ENCODE measurements at regions not wholly inside any gene's neighbourhood (a gene's known extent, or its start where the extent isn't known, plus 50 kb on each side); places are given as distances from the start of the nearest gene placed in this dataset.
"Not testable (repeated sequence)": the region's sequence is repeated elsewhere in the genome, so short reads cannot be mapped to it uniquely, and the experiment has no call there.

DNA sequence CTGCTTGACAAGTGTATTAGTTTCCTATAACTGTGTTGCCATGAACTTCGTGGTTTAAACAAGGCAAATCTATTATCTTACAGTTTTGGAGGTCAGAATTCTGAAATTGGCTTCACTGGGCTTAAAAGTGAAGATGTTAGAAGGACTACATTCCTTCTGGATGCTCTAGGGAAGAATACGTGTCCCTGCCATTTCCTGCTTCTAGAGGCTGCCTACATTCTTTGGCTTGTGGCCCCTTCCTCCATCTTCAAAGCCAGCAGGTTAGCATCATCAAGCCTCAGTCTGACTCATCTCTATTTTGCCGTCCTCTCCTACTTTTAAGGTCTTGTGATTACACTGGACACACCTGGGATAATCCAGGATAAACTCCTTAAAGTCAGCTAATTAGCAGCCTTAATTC lies 327.7 kb downstream of the SATB1 start:
- Histone ChIP-seq H3K27me3 (no peaks in the 10 kb centered on the region), H3K9ac (no peak overlapping the region), H3K4me3 (no peak overlapping the region), H3K27ac (no peak overlapping the region), H3K9me3 (peaks cover 34% of the 10 kb centered on the region), H3K4me2 (no peak overlapping the region), H4K20me1 (no peaks in the 10 kb centered on the region), H3K4me1 (no peaks in the 10 kb centered on the region), H3K36me3 (peaks cover 14% of the 10 kb centered on the region; the same call in 1 of the 2 replicates)
- TF ChIP-seq Cebpa-rat (IDR thresholded peaks at IDR 0.05): no peak

DNA sequence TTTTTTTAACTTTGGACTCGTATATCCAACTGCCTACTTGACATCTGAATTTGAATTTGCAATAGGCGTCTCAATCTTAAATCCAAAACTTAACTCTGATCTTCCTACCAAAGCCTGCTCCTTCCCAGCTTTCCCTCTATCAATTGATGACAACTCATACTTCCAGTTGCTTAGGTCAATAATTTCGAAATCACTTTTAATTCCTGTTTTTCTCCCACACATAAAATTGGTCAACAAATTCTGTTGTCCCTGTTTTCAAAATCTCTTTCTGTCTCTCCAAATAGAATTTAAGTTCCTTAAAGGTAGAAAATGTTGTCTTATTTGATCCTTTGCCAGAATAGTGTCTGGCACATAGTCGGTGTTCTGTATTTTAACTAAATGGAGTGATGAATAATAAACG lies 332.4 kb downstream of the SATB1 start:
- Histone ChIP-seq H3K4me2 (no peak overlapping the region), H3K27me3 (no peaks in the 10 kb centered on the region), H3K36me3 (peaks cover 14% of the 10 kb centered on the region), H4K20me1 (no peaks in the 10 kb centered on the region), H3K4me1 (peaks cover 13% of the 10 kb centered on the region), H3K4me3 (no peak overlapping the region), H3K9me3 (peaks cover 36% of the 10 kb centered on the region), H3K9ac (no peak overlapping the region), H3K27ac (no peak overlapping the region)
- no peak for TF ChIP-seq Cebpa-rat (IDR thresholded peaks at IDR 0.05)

DNA sequence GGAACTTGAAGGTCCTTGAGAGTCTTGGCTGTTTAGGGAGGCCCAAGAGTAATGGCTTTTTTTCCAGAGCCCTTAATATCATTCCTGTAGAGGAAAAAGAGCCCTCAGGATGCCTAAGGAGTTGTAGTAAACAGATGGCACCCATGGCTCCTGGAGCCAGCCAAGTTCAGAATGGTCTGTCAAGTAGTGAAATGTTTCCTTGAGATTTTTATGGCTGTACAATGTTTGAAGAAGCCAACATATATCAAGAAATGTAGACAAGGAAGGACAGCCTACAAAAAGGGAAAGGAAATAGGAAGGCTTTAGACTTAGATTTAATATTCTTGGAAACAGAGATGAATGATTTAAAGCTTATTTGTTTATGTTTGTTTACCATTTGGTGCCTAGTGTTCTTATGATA lies 334.8 kb downstream of the SATB1 start:
- Histone ChIP-seq H3K36me3 (peaks cover 5% of the 10 kb centered on the region; the same call in 1 of the 2 replicates), H3K4me2 (no peak overlapping the region), H3K27ac (no peak overlapping the region), H3K9ac (no peak overlapping the region), H3K27me3 (no peaks in the 10 kb centered on the region), H4K20me1 (no peaks in the 10 kb centered on the region), H3K4me1 (peaks cover 19% of the 10 kb centered on the region), H3K9me3 (peaks cover 13% of the 10 kb centered on the region; the same call in 1 of the 2 replicates), H3K4me3 (no peak overlapping the region)
- no peak for TF ChIP-seq Cebpa-rat (IDR thresholded peaks at IDR 0.05)

DNA sequence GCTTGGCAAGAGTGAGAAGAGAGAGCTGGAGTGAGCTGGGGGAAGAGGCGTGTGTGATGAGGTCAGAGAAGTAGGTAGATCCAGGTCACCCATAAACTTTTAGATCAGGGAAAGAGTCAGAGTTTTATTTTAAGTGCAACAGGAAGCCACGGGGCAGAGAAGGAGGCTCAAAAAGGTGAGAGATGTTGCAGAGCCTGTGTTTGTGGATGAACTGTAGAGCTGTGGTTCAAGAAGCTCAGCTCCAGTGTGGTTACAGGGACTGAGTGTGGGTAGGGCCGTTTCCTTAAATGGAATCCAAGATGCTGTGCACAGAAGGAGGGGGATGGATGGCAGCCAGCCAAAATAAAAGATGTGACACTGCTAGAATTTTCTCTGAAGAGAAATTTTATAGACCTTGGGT lies 337.2 kb downstream of the SATB1 start:
- no peaks in the 10 kb centered on the region for H3K27me3 ChIP-seq
- H3K4me2 ChIP-seq: peak overlapping the region; percentile 52
- peaks cover 5% of the 10 kb centered on the region; the same call in 1 of the 2 replicates for H3K36me3 ChIP-seq

DNA sequence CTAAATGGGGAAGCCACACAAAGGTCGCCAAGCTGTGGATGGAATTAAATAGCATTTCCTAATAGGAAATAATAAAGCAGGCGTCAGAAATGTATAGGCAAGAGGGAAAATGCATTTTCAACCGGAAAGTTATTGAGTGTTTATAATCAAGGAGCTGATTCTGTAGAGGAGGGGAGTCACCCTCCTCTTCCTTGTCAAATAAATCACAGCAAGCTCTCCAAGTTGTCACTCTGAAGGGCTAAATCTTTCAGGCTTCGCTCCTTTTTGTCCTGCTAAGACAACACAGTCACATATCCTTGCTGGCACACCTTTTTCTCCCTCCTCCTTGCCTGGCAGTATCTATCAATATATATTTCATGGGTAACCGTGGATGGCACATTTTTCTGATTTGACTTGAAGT lies 338.4 kb downstream of the SATB1 start:
- Histone ChIP-seq H4K20me1 (no peaks in the 10 kb centered on the region), H3K27ac (no peak overlapping the region), H3K4me1 (peaks cover 19% of the 10 kb centered on the region), H3K9me3 (0 out of 2 replicates have a peak, but pooled peaks cover 8% of the 10 kb centered on the region), H3K36me3 (peaks cover 5% of the 10 kb centered on the region; the same call in 1 of the 2 replicates), H3K4me2 (no peak overlapping the region), H3K4me3 (no peak overlapping the region), H3K27me3 (no peaks in the 10 kb centered on the region), H3K9ac (no peak overlapping the region)
- no peak for TF ChIP-seq Cebpa-rat (IDR thresholded peaks at IDR 0.05)

More for the DNA sequence above, 337.2 kb downstream of the SATB1 start:
- no peak overlapping the region for H3K4me3 ChIP-seq
- H4K20me1 ChIP-seq: no peaks in the 10 kb centered on the region
- H3K9me3 ChIP-seq: 0 out of 2 replicates have a peak, but pooled peaks cover 8% of the 10 kb centered on the region
- H3K9ac ChIP-seq: no peak overlapping the region
- H3K27ac ChIP-seq: peak overlapping the region; percentile 1; the same call in 1 of the 2 replicates
- peaks cover 19% of the 10 kb centered on the region for H3K4me1 ChIP-seq
- no peak for TF ChIP-seq Cebpa-rat (IDR thresholded peaks at IDR 0.05)

DNA sequence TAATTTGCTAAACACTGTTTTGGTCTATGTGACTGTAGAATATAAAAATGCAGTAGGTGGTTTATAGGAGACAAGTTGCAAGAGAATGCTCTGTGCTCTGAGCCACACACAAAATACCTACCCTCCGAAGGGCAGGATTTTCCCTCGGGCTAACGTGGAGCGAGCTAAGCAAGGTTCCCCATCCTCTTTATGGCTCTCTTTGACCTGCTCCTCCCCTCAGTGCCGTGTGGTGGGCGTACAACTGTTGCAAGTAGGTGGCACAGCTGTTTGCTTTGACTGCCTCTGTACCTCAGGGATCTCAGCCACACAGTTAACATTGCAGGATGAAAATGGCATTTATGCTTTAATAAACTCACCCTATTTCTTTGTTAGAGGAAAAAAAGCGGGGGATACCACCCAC lies 339.1 kb downstream of the SATB1 start:
- H3K27ac ChIP-seq: no peak overlapping the region
- H3K4me1 ChIP-seq: peaks cover 19% of the 10 kb centered on the region
- no peak for TF ChIP-seq Cebpa-rat (IDR thresholded peaks at IDR 0.05)
- peaks cover 5% of the 10 kb centered on the region; the same call in 1 of the 2 replicates for H3K36me3 ChIP-seq
- H3K4me3 ChIP-seq: no peak overlapping the region
- no peak overlapping the region for H3K9ac ChIP-seq
- no peak overlapping the region for H3K4me2 ChIP-seq
- no peaks in the 10 kb centered on the region for H4K20me1 ChIP-seq
- H3K9me3 ChIP-seq: 0 out of 2 replicates have a peak, but pooled peaks cover 8% of the 10 kb centered on the region
- no peaks in the 10 kb centered on the region for H3K27me3 ChIP-seq

DNA sequence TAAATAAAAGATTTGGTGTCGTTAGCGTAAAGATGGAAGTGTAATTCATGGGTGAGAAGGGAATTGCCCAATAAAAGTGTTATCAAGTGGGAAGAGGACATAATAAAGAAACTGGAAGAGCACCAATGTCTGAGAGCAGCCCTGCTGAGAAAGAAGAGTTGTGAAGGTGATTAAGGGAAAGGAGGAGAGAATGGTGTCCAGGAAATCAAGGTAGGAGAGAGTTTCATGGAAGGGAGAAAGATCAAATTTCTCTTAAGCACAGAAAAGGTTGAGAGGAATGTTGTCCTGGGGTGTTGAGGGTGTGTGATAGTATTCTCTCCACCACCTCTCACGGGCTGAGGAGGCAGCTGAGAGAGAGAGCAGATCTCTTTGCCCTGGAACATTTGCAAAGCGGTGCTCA lies 339.7 kb downstream of the SATB1 start:
- Histone ChIP-seq H3K4me3 (no peak overlapping the region), H3K4me2 (no peak overlapping the region), H3K9ac (no peak overlapping the region), H3K27me3 (no peaks in the 10 kb centered on the region), H3K36me3 (peaks cover 5% of the 10 kb centered on the region; the same call in 1 of the 2 replicates), H4K20me1 (no peaks in the 10 kb centered on the region), H3K27ac (no peak overlapping the region), H3K9me3 (0 out of 2 replicates have a peak, but pooled peaks cover 8% of the 10 kb centered on the region), H3K4me1 (peaks cover 19% of the 10 kb centered on the region)
- TF ChIP-seq Cebpa-rat (IDR thresholded peaks at IDR 0.05): no peak

DNA sequence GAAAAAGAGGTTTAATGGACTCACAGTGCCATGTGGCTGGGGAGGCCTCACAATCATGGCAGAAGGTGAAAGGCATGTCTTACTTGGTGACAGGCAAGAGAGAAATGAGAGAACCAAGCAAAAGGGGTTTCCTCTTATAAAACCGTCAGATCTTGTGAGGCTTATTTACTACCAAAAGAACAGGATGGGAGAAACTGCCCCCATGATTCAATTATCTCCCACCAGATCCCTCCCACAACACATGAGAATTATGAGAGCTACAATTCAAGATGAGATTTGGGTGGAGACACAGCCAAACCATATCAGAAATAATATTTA lies 340.8 kb upstream of the TBC1D5 start:
- not testable (repeated sequence) for H3K27ac ChIP-seq, H3K27me3 ChIP-seq
- H3K4me1 ChIP-seq: peaks cover 22% of the 10 kb centered on the region

DNA sequence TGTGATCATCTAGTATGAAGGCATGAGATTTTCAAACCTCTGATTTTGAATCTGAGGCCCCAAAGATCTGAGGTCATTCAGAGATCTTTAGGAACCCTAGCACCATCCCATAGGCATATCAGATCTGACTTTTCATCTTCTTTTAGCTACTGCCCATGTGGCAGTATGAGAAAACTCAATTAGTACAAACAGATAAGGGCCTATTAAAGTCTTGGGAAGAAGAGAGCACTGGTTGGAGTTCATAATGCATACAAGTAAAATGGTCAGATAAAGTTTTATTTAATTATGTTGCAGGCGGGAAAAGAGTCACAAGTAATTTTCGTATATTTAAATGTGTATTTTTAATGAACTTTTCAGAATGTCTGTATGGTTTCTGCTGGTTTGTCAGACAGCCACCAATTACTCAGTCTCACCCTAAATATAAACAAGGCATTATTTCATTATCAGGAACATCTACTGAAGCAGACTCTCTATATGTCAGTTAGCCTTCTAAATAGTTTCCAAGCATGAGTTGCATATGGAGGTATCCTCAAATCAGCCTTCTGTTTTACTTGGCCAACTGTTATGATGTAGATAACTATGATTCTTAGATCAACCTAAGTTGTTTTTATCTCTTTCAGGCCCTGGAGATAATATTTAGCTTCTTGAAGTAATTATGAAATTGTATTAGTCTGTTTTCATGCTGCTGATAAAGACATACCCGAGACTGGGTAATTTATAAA lies 340.3 kb upstream of the TBC1D5 start:
- no peak overlapping the region for H3K27ac ChIP-seq
- no peaks in the 10 kb centered on the region for H3K27me3 ChIP-seq
- H3K4me2 ChIP-seq: no peak overlapping the region
- TF ChIP-seq Cebpa-rat (IDR thresholded peaks at IDR 0.05): no peak
- H3K4me1 ChIP-seq: peaks cover 17% of the 10 kb centered on the region
- H3K36me3 ChIP-seq: peaks cover 5% of the 10 kb centered on the region; the same call in 1 of the 2 replicates
- H4K20me1 ChIP-seq: no peaks in the 10 kb centered on the region
- no peaks in the 10 kb centered on the region for H3K9me3 ChIP-seq
- H3K4me3 ChIP-seq: no peak overlapping the region
- H3K9ac ChIP-seq: no peak overlapping the region

More for the DNA sequence above, 340.8 kb upstream of the TBC1D5 start:
- not testable (repeated sequence) for H3K4me2 ChIP-seq, H3K36me3 ChIP-seq, H4K20me1 ChIP-seq, H3K9ac ChIP-seq, H3K4me3 ChIP-seq, H3K9me3 ChIP-seq

DNA sequence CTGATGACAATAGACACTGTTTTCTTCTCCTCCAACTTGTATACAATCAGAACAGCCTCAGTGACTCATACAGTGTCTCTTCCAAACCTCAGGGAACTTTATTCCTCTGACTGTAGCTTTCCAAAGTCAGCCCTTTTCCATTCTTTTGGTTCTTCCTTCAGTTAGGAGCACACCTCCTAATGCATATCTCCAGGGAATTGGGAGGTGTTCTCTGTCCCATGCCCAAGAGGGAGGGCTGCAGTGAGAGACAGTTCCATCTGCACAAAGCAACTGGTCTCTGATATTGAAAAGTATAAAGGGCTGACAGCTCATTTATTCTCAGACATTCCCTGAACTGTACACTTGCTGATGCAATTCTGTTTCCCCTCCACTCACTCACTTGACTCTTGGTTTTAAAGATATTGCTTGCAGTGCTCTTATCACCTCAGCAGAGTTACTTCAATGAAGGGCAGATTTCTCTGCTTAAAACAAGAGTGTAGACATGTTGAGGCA lies 337.8 kb upstream of the TBC1D5 start:
- H3K27ac ChIP-seq: no peak overlapping the region
- TF ChIP-seq Cebpa-rat (IDR thresholded peaks at IDR 0.05): no peak

More for the DNA sequence above, 337.8 kb upstream of the TBC1D5 start:
- Histone ChIP-seq H3K9ac (no peak overlapping the region), H3K27me3 (no peaks in the 10 kb centered on the region), H3K9me3 (no peaks in the 10 kb centered on the region), H3K36me3 (peaks cover 5% of the 10 kb centered on the region; the same call in 1 of the 2 replicates), H3K4me3 (no peak overlapping the region), H3K4me1 (peaks cover 26% of the 10 kb centered on the region), H4K20me1 (no peaks in the 10 kb centered on the region), H3K4me2 (0 out of 2 replicates have a peak overlapping the region, but pooled peaks have one; percentile 8)
